Esophagus squamous epithelium (tissue), 5 donors: ENCODE measurements at regions not wholly inside any gene's neighbourhood (a gene's known extent, or its start where the extent isn't known, plus 50 kb on each side); places are given as distances from the start of the nearest gene placed in this dataset.
"Not testable (repeated sequence)": the region's sequence is repeated elsewhere in the genome, so short reads cannot be mapped to it uniquely, and the experiment has no call there.

ENCODE experiments used
- DNase-seq: peaks from one replicate; lab custom pipeline; 2025; lab: John Stamatoyannopoulos, UW
- H3K27ac ChIP-seq, 4 donors: fragments of 200-600 bp; sonication (generic); one replicate each; pipeline ENCODE4 v1.5.1; 2016 to 2019; ENCODE audit warnings: mild to moderate bottlenecking in 1 of 4
- H3K27me3 ChIP-seq, 4 donors: fragments of 200-600 bp; sonication (generic); 1 replicate in 3 of 4; 2 replicates in 1 of 4; pipeline versions ENCODE4 v1.5.1 to v1.6.0; 2017 to 2021; ENCODE audit warnings: antibody characterized with exemption in 1 of 4
- H3K36me3 ChIP-seq, 3 donors: fragments of 200-600 bp; sonication (generic); one replicate each; pipeline ENCODE4 v1.5.1; 2016 to 2019
- H3K4me1 ChIP-seq, 3 donors: fragments of 200-600 bp; sonication (generic); one replicate each; pipeline ENCODE4 v1.5.1; 2017 to 2019
- H3K4me3 ChIP-seq, 4 donors: fragments of 200-600 bp; sonication (generic); 1 replicate in 3 of 4; 2 replicates in 1 of 4; pipeline ENCODE4 v1.5.1; 2016 to 2019; ENCODE audit warnings: mild to moderate bottlenecking in 2 of 4, moderate library complexity in 1 of 4
- H3K9me3 ChIP-seq, 3 donors: fragments of 200-600 bp; sonication (generic); one replicate each; pipeline ENCODE4 v1.5.1; 2016 to 2019
- POLR2A ChIP-seq, 4 donors: fragments of 450-650 bp; IDR thresholded peaks; one replicate each; pipeline ENCODE4 v1.6.1; 2017; ENCODE audit warnings: antibody characterized with exemption in 4 of 4, mild to moderate bottlenecking in 4 of 4, moderate library complexity in 3 of 4
- WGBS, 2 donors: methylation state at CpG; one replicate each; pipeline ENCODE4 v1.1.5; 2018; 5-methylcytosine and 5-hydroxymethylcytosine counted together
- intact Hi-C: fragments of 100-400 bp; cut with DNase I; formaldehyde crosslinking; loops from one replicate; pipeline ENCODE4 v1.15.0; 2022
- TF ChIP-seq, protein P1 (sequence below), 6 experiments: fragments of 450-650 bp in 4 of 6; fragments of 200-600 bp in 2 of 6; sonication (generic) in 2 of 6; IDR thresholded peaks; one replicate each; pipeline ENCODE4 v1.5.1; 2016 to 2019; ENCODE audit warnings: antibody characterized with exemption in 6 of 6, mild to moderate bottlenecking in 4 of 6, moderate library complexity in 4 of 6
- donor health status: DM: yes; HTN: yes; CAD: no.

DNA sequence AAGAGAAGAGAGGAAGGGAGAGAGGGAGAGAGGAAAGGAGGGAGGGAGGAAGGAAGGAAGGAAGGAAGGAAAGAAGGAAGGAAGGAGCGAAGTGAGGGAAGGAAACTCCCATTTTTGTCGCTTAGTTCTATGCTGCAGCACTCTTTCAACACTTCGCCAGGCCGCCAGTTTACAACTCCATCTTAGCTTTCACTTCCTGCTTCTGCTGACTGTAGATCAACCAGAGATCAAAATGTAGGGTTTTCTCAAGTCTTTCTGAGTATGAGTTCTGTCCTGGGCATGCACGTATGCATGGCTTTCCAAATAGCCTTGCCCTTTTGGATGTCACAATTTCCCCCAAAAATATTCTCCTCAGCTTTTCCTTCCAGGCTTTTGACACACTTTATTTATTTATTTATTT is 723.4 kb downstream of the TRHDE start:
- H3K9me3 ChIP-seq, result no peaks in the 10 kb centered on the region
- TF ChIP-seq, protein P1, sequence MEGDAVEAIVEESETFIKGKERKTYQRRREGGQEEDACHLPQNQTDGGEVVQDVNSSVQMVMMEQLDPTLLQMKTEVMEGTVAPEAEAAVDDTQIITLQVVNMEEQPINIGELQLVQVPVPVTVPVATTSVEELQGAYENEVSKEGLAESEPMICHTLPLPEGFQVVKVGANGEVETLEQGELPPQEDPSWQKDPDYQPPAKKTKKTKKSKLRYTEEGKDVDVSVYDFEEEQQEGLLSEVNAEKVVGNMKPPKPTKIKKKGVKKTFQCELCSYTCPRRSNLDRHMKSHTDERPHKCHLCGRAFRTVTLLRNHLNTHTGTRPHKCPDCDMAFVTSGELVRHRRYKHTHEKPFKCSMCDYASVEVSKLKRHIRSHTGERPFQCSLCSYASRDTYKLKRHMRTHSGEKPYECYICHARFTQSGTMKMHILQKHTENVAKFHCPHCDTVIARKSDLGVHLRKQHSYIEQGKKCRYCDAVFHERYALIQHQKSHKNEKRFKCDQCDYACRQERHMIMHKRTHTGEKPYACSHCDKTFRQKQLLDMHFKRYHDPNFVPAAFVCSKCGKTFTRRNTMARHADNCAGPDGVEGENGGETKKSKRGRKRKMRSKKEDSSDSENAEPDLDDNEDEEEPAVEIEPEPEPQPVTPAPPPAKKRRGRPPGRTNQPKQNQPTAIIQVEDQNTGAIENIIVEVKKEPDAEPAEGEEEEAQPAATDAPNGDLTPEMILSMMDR (IDR thresholded peaks at IDR 0.05), result no peak
- no peak for TF ChIP-seq POLR2A (IDR thresholded peaks at IDR 0.05)
- no peaks in the 10 kb centered on the region for H3K4me1 ChIP-seq
- intact Hi-C loops, result no loop called here
- DNase-seq, result no peak
- no peaks in the 10 kb centered on the region for H3K27me3 ChIP-seq
- no peak overlapping the region for H3K27ac ChIP-seq
- WGBS, 2 donors, result 79 to 86% methylated on average over 5 of the region's 5 CpGs
- H3K36me3 ChIP-seq, result no peaks in the 10 kb centered on the region
- H3K4me3 ChIP-seq, result no peak overlapping the region

DNA sequence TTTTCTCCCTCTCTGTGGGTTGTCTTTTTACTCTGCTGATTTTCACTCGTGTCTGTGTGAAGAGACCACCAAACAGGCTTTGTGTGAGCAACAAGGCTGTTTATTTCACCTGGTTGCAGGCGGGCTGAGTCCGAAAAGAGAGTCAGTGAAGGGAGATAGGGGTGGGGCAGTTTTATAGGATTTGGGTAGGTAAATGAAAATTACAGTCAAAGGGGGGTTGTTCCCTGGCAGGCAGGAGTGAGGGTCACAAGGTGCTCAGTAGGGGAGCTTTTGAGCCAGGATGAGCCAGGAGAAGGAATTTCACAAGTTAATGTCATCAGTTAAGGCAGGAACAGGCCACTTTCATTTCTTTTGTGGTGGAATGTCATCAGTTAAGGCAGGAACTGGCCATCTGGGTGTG is 729.6 kb downstream of the TRHDE start:
- intact Hi-C loops, H3K36me3 ChIP-seq: not testable (repeated sequence)
- WGBS, 2 donors, result 60 to 77% methylated on average over 3 of the region's 3 CpGs

DNA sequence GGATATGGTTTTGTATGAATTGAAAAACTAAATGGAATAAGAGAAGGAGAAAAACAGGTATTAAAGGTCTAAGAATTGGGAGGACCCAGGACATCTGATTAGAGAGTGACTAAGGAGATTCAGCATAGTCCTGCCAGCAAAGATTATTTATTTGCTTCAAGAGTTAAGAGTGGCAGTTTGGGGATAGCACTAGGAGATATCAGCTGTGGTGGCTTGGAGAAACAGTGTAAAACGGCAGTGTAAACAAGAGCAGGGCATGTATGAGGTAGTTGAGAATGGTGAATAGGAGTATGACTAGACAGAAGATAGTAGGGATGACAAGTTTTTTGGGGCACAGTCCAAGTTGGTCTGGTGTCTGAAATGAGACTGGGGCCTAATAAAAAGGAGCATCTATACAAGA is 730.3 kb downstream of the TRHDE start:
- WGBS, 2 donors, result 36 to 48% methylated on average over 1 of the region's 1 CpG
- H3K9me3 ChIP-seq, H3K4me1 ChIP-seq, H3K27me3 ChIP-seq, H3K4me3 ChIP-seq, DNase-seq, H3K36me3 ChIP-seq, H3K27ac ChIP-seq, intact Hi-C loops: not testable (repeated sequence)

More for the DNA sequence above, 729.6 kb downstream of the TRHDE start:
- DNase-seq, H3K4me1 ChIP-seq, H3K9me3 ChIP-seq, H3K4me3 ChIP-seq, H3K27me3 ChIP-seq, H3K27ac ChIP-seq: not testable (repeated sequence)

DNA sequence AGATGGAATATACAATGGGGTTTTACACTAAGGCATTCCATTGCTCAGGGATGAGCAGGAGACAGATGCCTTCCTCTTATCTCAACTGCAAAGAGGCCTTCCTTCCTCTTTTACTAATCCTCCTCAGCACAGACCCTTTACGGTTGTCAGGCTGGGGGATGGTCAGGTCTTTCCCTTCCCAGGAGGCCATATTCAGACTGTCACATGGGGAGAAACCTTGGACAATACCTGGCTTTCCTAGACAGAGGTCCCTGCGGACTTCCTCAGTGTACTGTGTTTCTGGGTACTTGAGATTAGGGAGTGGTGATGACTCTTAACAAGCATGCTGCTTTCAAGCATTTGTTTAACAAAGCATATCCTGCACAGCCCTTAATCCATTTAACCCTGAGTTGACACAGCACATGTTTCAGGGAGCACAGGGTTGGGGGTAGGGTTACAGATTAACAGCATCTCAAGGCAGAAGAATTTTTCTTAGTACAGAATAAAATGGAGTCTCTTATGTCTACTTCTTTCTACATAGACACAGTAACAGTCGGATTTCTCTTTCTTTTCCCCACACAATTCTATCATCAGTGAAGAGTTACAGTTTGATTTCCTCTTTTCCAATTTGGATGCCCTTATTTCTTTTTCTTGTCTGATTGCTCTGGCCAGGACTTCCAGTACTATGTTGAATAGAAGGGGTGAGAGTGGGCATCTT is 737.1 kb downstream of the TRHDE start:
- H3K36me3 ChIP-seq, DNase-seq, H3K27me3 ChIP-seq, H3K4me3 ChIP-seq, H3K27ac ChIP-seq, intact Hi-C loops, H3K9me3 ChIP-seq, H3K4me1 ChIP-seq: not testable (repeated sequence)
- 48 to 63% methylated on average over 2 to 3 of the region's 3 CpGs for WGBS, 2 donors

DNA sequence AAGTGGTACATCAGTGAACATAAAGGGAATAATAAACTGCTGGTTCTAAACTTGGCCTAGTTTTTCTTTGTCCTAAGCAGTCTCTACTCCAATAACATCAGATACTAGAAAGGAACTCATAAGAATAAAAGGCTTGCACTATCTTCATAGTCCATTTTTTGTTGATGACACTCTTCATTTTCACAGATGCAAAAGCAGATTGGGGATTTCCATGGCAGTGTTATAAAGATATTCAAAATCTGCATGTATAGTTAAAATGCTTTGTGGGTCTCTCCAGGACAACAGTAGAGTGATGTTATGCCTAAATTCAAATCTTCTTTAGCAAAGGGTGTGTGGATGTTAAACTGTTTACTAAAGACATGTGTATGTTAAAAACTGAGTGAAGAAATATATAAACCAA is 745.8 kb downstream of the TRHDE start:
- H3K9me3 ChIP-seq, result peaks cover 0 to 6% (median 0%) of the 10 kb centered on the region in 3 donors
- no peak for DNase-seq
- TF ChIP-seq POLR2A (IDR thresholded peaks at IDR 0.05), result no peak
- TF ChIP-seq, protein P1 (IDR thresholded peaks at IDR 0.05), result no peak
- H3K36me3 ChIP-seq, result no peaks in the 10 kb centered on the region
- intact Hi-C loops, result no loop called here
- no peaks in the 10 kb centered on the region for H3K4me1 ChIP-seq
- H3K27ac ChIP-seq, result no peak overlapping the region
- H3K4me3 ChIP-seq, result no peak overlapping the region
- no peaks in the 10 kb centered on the region for H3K27me3 ChIP-seq

DNA sequence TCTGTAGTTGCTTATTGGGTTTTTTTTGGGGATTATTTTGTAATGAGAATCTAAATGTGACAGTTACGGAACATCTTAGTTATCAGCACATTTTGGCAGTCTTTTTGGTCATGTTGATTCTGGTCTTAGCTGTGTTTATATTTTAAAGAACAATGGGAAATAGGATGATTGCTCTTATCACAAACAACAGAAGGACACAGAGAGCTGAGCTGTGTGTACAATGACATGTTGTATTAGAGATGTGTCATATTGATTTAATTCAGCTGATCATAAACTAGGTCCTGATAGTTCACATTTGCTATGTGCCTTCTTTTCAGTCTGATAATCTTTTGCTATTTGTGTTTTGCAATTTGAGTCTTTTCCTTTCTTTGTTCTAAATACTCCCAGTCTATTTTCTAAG is 781.7 kb downstream of the TRHDE start:
- Histone ChIP-seq H3K4me3 (no peak overlapping the region), H3K27ac (no peak overlapping the region), H3K9me3 (no peaks in the 10 kb centered on the region), H3K36me3 (no peaks in the 10 kb centered on the region), H3K4me1 (no peaks in the 10 kb centered on the region), H3K27me3 (no peaks in the 10 kb centered on the region)
- 29 to 60% methylated on average over 1 of the region's 1 CpG for WGBS, 2 donors
- no peak for DNase-seq
- intact Hi-C loops, result no loop called here
- no peak for TF ChIP-seq POLR2A (IDR thresholded peaks at IDR 0.05)
- TF ChIP-seq, protein P1 (IDR thresholded peaks at IDR 0.05), result no peak

DNA sequence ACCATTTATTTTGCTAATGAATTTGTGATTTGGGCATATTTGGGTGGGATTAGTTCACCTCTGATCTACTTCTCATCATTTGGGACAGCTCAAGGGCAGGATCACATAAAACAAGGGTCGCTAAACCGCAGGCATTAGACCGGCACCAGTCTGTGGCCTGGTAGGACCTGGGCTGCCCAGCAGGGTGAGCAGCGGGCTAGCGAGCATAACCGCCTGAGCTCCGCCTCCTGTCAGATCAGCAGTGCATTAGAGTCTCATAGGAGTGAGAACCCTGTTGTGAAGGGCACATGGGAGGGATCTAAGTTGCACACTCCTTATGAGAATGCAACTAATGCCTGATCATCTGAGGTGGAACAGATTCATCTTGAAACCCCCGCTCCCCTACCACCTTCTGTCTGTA is 785.3 kb downstream of the TRHDE start:
- Histone ChIP-seq H3K36me3 (no peaks in the 10 kb centered on the region), H3K4me3 (no peak overlapping the region), H3K9me3 (no peaks in the 10 kb centered on the region), H3K4me1 (no peaks in the 10 kb centered on the region), H3K27me3 (no peaks in the 10 kb centered on the region), H3K27ac (no peak overlapping the region)
- intact Hi-C loops, result no loop called here
- no peak for DNase-seq
- TF ChIP-seq, protein P1 (IDR thresholded peaks at IDR 0.05), result no peak
- no peak for TF ChIP-seq POLR2A (IDR thresholded peaks at IDR 0.05)
- 94 to 95% methylated on average over 7 to 8 of the region's 8 CpGs for WGBS, 2 donors
